Loucy (cell line): ENCODE measurements at regions not wholly inside any gene's neighbourhood (a gene's known extent, or its start where the extent isn't known, plus 50 kb on each side); places are given as distances from the start of the nearest gene placed in this dataset.

Source experiments
- H2AFZ ChIP-seq: fragments of 200-600 bp; sonication (generic); 2 replicates; pipeline ENCODE4 v1.6.0; 2016; ENCODE audit warnings: antibody characterized with exemption, mild to moderate bottlenecking, low read length, moderate library complexity
- H3F3A ChIP-seq: fragments of 200-600 bp; 2 replicates; pipeline ENCODE4 v1.6.0; 2016; ENCODE audit warnings: antibody characterized with exemption, low read depth, mild to moderate bottlenecking
- H3K27me3 ChIP-seq: fragments of 200-600 bp; sonication (generic); 2 replicates; pipeline ENCODE4 v1.6.1; 2014; ENCODE audit warnings: low read length, mild to moderate bottlenecking; ENCODE audit not compliant: insufficient read depth, poor library complexity, severe bottlenecking
- H3K36me3 ChIP-seq: fragments of 200-600 bp; sonication (generic); 2 replicates; pipeline ENCODE4 v1.6.1; 2016; ENCODE audit warnings: low read length; ENCODE audit not compliant: insufficient read depth
- H3K4me1 ChIP-seq: fragments of 200-600 bp; sonication (generic); 2 replicates; pipeline ENCODE4 v1.5.1; 2014; ENCODE audit warnings: low read length, mild to moderate bottlenecking; ENCODE audit not compliant: insufficient read depth, poor library complexity, severe bottlenecking
- H3K4me2 ChIP-seq: fragments of 200-600 bp; sonication (generic); 2 replicates; pipeline ENCODE4 v1.6.0; 2014; ENCODE audit warnings: antibody characterized with exemption, low read length, low read depth, mild to moderate bottlenecking; ENCODE audit not compliant: poor library complexity, severe bottlenecking
- H3K4me3 ChIP-seq: fragments of 200-600 bp; sonication (generic); 2 replicates; pipeline ENCODE4 v1.5.1; 2014; ENCODE audit warnings: low read length, mild to moderate bottlenecking, mixed read lengths; ENCODE audit not compliant: poor library complexity, severe bottlenecking
- H3K79me2 ChIP-seq: fragments of 200-600 bp; sonication (generic); 2 replicates; pipeline ENCODE4 v1.6.1; 2014; ENCODE audit warnings: low read length; ENCODE audit not compliant: insufficient read depth
- H3K9ac ChIP-seq: fragments of 200-600 bp; sonication (generic); 2 replicates; pipeline ENCODE4 v1.6.0; 2014; ENCODE audit warnings: mild to moderate bottlenecking, low read depth, low read length, moderate library complexity; ENCODE audit not compliant: poor library complexity, severe bottlenecking
- H3K9me2 ChIP-seq: fragments of 200-600 bp; sonication (generic); replicated peaks from 2 replicates; pipeline ENCODE4 v1.6.1; 2016; ENCODE audit warnings: low read depth, low read length, mixed read lengths
- H3K9me3 ChIP-seq: fragments of 200-600 bp; sonication (generic); 2 replicates; pipeline ENCODE4 v1.6.1; 2014; ENCODE audit warnings: mild to moderate bottlenecking, antibody characterized with exemption, low read length, low read depth; ENCODE audit not compliant: insufficient read depth
- H4K20me1 ChIP-seq: fragments of 200-600 bp; sonication (generic); 2 replicates; pipeline ENCODE4 v1.6.0; 2014; ENCODE audit warnings: antibody characterized with exemption, low read length, mild to moderate bottlenecking; ENCODE audit not compliant: insufficient read depth, poor library complexity, severe bottlenecking
- EZH2phosphoT487 ChIP-seq: fragments of 200-600 bp; IDR thresholded peaks from 2 replicates; pipeline ENCODE4 v1.6.1; 2018; ENCODE audit warnings: antibody characterized with exemption, mild to moderate bottlenecking, moderate library complexity, borderline replicate concordance
- TF ChIP-seq, protein P1 (sequence below): fragments of 200-600 bp; sonication (generic); conservative IDR thresholded peaks from 2 replicates; pipeline ENCODE4 v1.5.1; 2014; ENCODE audit warnings: mild to moderate bottlenecking, antibody characterized with exemption, low read length

DNA sequence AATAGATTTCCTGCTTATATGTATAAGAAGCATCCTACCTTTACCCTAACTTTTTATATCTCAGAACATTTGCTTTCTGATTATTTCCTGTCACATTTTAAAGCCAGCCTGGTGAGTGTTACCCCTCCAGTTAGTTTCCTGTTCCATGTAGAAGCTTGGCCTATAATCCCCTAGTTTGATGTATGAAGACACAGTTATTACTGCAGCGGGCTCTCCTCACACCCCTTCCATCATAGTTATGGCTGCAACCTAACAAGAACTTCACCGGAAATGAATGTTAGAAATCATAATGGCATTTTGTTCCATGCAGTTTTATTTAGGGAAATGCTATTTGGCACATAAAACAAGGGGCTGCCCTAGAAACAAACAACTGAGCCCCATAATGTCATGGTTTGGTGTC lies 400.2 kb upstream of the SETBP1 start:
- no peaks in the 10 kb centered on the region for H3K36me3 ChIP-seq
- H2AFZ ChIP-seq = peak overlapping the region; percentile 65; the same call in 1 of the 2 replicates
- no peaks in the 10 kb centered on the region for H4K20me1 ChIP-seq
- H3F3A ChIP-seq = peaks cover 24% of the 10 kb centered on the region
- peaks cover 44% of the 10 kb centered on the region for H3K4me1 ChIP-seq
- H3K9me2 ChIP-seq = no peaks in the 10 kb centered on the region
- peak overlapping the region; percentile 63 for H3K4me2 ChIP-seq
- H3K9ac ChIP-seq = peak overlapping the region; percentile 55
- H3K27me3 ChIP-seq = no peaks in the 10 kb centered on the region
- H3K9me3 ChIP-seq = no peaks in the 10 kb centered on the region
- H3K4me3 ChIP-seq = peak overlapping the region; percentile 38
- no peak for TF ChIP-seq EZH2phosphoT487
- TF ChIP-seq, protein P1, sequence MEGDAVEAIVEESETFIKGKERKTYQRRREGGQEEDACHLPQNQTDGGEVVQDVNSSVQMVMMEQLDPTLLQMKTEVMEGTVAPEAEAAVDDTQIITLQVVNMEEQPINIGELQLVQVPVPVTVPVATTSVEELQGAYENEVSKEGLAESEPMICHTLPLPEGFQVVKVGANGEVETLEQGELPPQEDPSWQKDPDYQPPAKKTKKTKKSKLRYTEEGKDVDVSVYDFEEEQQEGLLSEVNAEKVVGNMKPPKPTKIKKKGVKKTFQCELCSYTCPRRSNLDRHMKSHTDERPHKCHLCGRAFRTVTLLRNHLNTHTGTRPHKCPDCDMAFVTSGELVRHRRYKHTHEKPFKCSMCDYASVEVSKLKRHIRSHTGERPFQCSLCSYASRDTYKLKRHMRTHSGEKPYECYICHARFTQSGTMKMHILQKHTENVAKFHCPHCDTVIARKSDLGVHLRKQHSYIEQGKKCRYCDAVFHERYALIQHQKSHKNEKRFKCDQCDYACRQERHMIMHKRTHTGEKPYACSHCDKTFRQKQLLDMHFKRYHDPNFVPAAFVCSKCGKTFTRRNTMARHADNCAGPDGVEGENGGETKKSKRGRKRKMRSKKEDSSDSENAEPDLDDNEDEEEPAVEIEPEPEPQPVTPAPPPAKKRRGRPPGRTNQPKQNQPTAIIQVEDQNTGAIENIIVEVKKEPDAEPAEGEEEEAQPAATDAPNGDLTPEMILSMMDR = no peak
- H3K79me2 ChIP-seq = no peaks in the 10 kb centered on the region

DNA sequence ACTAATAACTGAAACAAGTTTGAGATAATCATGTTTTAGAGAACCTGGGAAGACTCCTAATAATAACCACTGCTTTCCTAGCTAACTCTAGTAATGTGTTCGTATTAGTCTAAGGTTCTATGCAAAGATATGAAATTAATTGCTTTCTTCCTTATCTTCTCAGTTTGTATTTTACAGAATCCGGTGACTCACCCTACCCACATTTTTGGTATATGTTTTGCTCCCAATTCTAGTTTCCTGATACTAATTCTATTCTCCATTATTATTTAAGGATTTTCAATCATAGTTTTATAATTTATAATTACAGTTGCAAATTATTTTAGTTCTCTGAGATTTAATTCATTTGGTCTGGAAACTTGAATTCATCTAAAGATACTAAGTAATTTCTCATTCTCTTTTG lies 394.6 kb upstream of the SETBP1 start:
- peaks cover 18% of the 10 kb centered on the region for H3K4me1 ChIP-seq
- no peaks in the 10 kb centered on the region for H3K79me2 ChIP-seq
- H4K20me1 ChIP-seq = no peaks in the 10 kb centered on the region
- no peak overlapping the region for H2AFZ ChIP-seq
- H3K36me3 ChIP-seq = no peaks in the 10 kb centered on the region
- no peak for TF ChIP-seq EZH2phosphoT487
- TF ChIP-seq, protein P1 = no peak
- H3K9me2 ChIP-seq = no peaks in the 10 kb centered on the region
- H3K27me3 ChIP-seq = no peaks in the 10 kb centered on the region
- H3F3A ChIP-seq = peaks cover 4% of the 10 kb centered on the region
- no peak overlapping the region for H3K9ac ChIP-seq
- no peak overlapping the region for H3K4me2 ChIP-seq
- no peak overlapping the region for H3K4me3 ChIP-seq
- no peaks in the 10 kb centered on the region for H3K9me3 ChIP-seq

DNA sequence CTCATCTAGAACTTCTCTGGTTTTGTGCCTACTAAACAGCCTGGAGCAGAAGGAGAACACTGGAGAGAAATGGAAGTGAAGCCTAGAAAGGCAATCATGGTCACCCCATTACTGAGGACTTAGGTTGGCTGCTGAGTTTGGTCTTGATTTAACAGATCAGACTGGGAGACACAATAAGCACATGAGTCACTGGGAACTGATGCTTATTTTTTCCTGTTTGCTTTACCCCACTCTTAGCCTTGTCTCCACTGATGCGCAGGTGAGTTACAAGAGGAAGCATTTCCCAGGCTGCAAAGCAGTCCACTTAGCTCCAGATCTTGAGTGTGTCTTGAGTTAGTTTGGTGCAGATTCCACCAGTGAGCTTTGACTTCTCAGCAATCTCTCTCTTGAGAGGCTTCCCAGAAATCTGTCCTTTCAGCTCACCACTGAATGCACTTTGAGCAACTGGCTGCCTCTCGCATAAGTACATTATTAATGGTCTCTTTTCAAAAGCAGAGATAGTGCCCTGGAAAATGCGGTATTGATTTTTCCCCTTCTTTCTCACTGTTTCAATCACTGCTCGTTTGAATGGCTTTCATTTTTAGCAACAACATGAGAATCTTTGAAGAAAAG lies 390.2 kb upstream of the SETBP1 start:
- Histone ChIP-seq H2AFZ (no peak overlapping the region), H3K9me2 (no peaks in the 10 kb centered on the region), H3K9me3 (no peaks in the 10 kb centered on the region), H3K79me2 (no peaks in the 10 kb centered on the region), H3K9ac (no peak overlapping the region), H3K36me3 (no peaks in the 10 kb centered on the region), H3F3A (no peaks in the 10 kb centered on the region), H3K4me1 (no peaks in the 10 kb centered on the region), H4K20me1 (no peaks in the 10 kb centered on the region), H3K27me3 (no peaks in the 10 kb centered on the region), H3K4me3 (no peak overlapping the region), H3K4me2 (no peak overlapping the region)
- no peak for TF ChIP-seq EZH2phosphoT487
- TF ChIP-seq, protein P1 = no peak
